ENCODE measurements at regions not wholly inside any gene's neighbourhood (a gene's known extent, or its start where the extent isn't known, plus 50 kb on each side); places are given as distances from the start of the nearest gene placed in this dataset.

DNA sequence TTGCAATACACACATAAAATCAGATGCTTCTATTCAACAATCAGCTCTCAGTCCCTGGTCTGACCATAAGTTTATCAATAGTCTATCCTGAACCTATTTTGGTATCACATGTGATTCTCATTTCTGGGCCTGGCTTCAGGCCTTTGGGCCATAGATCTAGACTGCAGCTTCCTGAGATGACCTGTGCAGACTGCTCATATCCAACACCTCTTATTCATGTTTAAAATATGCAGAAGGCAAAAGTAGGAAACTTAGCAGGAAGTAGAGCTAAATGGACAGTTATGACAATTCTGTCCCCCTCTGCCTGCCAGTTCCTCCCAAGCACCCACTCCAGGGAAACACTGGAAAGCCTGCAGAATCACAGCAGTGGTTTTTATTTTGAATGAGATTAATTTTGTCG, 53.3 kb downstream of the C7orf25 start:
- no peak for DNase-seq (ENCODE audit: low spot score)

DNA sequence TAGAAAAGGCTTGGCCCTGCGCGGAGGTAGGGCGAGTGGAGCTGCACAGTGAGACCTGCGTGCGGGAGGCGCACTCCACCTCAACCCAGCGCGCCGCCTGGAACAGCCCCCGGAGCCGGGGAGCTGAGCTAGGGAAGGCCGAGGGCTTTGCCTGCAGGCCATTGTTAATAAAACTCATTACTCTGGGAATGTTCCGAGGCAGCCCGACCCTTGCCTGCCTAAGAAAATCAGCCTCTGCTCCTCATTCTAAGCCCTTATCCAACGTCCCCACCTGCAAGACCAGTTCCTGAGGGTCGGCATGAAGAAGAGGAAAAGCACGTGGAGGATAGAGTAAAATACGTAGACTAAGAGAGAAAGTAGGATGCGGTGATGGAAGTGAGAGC, 55.3 kb downstream of the C7orf25 start:
- no peak for DNase-seq (ENCODE audit: low spot score)

DNA sequence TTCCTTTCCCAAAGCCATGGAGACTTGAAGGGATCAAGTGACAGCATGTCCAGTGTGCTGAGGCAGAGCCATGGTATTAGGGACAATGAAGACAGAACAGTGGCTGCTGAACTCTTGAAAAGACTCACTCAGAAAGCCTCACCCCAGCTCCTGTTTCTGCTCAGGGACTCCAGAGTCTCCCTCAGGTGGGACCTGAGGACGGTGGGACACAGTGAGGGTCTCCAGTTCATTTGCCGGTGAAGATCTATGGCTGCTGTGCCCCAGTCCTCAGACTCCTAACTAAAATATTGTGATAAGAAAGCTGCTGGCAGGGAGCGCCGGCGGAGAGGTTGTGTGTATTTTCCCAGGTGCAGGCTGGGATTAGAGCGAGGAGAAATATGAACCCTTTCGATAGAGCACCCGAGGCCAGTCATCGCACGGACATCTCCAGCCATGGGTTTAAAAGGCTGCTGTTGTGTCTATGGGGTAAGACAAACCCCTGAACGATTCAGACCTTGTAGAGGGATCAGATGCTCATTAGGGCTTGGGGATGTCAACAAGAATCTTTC, 57.2 kb downstream of the C7orf25 start:
- DNase-seq (ENCODE audit: low spot score), result no peak

- DNase-seq (ENCODE audit: low spot score), result no peak
Observed at GRCh38 chr7:42852531-42852930, 59.3 kb downstream of the C7orf25 start.

GRCh38 chr7:42843205-42843800, 68.6 kb downstream of the C7orf25 start:
- DNase-seq (ENCODE audit: low spot score), result peak; percentile 64

GRCh38 chr7:42834676-42835075, 77.2 kb downstream of the C7orf25 start:
- no peak for DNase-seq (ENCODE audit: low spot score)

GRCh38 chr7:42833411-42833810, 78.5 kb downstream of the C7orf25 start:
- DNase-seq (ENCODE audit: low spot score), result no peak

DNA sequence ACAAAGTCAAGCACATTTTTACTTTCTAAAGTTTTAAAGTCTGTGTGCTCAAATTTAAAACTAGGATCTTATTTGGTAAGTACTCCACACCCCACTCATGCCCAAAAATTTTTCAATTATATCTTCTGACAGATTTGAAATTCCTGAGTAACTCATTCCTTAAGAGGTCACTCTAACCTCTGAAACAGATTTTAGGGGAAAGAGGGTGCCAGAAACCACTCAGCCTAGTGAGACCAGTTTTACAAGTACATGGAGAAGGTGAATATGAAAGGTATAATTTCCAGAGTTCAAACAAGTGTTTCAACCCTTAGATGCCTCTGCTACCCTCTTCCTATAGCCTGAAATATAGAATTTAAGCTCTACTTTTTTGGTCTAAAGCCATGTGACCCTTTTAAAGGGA, 79.2 kb downstream of the C7orf25 start:
- no peak for DNase-seq (ENCODE audit: low spot score)

GRCh38 chr7:42831718-42832522, 80.0 kb downstream of the C7orf25 start:
- DNase-seq (ENCODE audit: low spot score), result peak; percentile 23

- no peak for DNase-seq (ENCODE audit: low spot score)
Observed at GRCh38 chr7:42831006-42831717, 80.7 kb downstream of the C7orf25 start.

DNA sequence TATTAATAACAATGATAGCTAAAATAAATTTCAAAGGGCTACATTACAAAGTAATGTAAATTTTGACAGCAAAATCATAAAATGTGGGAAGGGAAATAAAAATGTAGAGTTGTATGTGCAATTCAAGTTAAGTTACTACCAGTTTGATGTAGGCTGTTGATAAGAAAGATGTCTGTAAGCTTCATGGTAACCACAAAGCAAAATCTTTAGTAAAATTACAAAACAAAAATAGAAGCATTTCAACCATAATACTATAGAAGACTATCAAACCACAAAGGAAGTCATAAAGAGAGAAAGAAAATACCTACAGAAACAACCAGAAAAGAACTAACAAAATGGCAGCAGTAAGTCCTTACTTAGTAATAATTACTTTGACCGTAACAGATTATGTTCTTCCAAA, 99.1 kb downstream of the C7orf25 start:
- no peak for DNase-seq (ENCODE audit: low spot score)

DNA sequence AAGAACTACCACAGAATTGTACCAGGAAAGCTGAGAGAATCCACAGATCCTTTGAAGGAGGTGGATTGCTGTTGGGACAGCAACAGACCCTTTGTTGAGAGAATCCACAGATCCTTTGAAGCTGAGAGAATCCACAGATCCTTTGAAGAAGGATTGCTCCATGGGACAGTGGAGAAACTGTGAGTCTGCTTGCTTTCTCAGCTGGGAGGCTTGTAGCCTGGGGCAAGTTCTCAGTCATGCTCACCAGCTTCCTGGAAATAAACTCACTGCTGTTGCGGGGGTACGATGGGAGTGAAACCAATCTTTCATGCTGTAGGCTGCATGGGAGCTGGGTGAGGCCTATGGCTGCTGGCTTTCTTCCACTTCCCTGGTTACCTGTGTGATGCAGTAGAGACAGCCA, 106.3 kb downstream of the C7orf25 start:
- DNase-seq (ENCODE audit: low spot score), result no peak

DNA sequence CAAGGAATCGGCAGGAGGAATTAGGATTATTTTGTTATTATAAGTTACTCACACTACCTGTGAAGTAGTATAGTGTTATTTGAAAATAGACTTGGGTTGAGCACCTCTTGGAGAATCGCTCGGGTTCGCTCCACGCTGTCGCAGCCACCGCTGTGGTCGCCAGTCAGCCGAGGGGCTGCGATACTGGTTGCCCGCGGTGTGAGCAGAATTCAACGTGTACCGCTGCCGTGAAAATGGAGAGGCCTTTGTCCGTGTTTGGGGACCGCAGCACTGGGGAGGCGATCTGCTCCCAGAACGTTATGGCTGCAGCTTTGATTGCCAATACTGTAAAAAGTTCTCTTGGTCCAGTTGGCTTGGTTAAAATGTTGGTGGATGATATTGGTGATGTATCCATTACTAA, 117.2 kb downstream of the C7orf25 start:
- DNase-seq (ENCODE audit: low spot score), result no peak

- DNase-seq (ENCODE audit: low spot score), result no peak
Observed at GRCh38 chr7:42792841-42793240, 119.0 kb downstream of the C7orf25 start.

- DNase-seq (ENCODE audit: low spot score), result no peak
Observed at GRCh38 chr7:42790196-42790595, 121.7 kb downstream of the C7orf25 start.

DNA sequence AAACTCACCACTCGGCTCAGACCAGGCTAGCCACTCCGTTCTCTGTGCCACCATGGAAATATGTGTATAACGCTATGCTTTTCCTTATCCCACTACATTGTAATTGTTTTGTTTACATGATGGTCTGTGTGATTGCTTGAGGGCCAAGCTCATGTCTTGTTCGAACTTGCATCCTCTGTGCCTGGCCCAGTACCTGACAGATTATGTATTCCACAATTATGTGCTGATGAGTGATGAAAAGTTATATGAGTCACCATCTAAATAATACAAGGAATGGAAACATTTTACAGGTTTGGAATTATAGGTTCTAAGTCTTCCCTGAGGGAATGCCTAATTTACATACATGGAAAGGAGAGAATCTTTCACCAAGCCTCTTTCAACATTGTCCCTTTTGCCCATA, 137.4 kb downstream of the C7orf25 start:
- no peak for DNase-seq (ENCODE audit: low spot score)

DNA sequence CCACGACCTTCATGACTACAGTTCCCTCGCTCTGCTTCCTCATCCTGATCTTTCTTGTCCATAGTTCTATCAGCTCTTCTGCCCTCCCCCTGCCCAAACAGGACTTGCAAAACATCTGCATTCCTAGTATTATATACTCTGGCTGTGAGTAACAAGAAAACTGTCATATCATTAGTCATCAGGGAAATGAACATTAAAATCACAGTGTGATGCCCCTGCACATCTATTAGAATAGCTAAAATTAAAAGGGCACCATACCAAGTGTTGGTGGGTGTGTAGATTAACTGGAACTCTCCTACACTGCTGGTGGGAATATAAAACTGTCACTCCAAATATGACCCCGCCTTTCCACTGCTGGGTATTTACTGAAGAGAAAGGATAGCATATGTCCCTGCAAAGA, 141.8 kb downstream of the C7orf25 start:
- DNase-seq (ENCODE audit: low spot score), result no peak

DNA sequence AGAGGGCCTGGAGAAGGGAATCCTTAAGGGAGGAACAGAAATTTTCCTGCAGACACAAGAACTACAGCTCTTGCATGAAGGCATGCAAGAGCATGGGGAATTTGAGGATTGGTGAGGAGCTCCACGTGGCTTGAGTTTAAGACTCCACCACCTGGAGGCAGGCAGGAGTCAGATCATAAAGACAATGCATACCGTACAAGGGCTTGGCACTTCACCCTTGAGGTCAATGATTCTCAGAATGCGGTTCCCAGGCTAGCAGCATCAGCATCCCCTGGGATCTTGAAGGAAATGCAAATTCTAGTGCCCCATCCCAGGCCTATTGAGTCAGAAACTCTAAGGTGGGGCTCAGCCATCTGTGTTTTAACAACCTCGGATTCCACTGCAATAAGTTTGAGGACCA, 143.8 kb downstream of the C7orf25 start:
- DNase-seq (ENCODE audit: low spot score), result no peak

DNA sequence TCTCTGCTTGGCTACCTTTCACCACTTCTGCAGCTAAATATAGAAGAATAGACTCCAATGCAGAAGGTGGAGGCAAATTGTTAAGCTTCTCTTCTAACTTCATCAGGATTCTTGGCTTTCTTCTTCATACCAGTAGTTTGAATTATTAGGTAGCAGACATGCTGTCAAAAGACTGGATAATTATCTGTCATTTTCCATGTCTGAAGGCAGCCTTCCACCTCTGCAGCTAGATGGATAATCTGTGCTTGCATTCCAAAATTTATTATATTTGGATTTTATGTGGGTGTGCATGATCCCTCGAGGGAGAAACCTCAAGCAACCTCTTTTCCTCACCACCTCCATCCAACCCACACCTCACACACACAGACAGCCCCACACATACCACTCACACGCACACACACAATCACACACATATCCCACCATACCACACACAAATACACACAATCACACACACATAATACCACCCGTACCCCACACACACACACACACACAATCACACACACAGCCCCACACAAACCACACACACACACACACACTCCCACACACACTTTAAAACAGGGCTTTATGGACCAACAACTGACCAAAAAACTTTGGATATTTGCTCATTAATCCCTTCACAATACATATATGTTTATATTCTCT, 145.0 kb downstream of the C7orf25 start:
- DNase-seq (ENCODE audit: low spot score), result no peak

DNA sequence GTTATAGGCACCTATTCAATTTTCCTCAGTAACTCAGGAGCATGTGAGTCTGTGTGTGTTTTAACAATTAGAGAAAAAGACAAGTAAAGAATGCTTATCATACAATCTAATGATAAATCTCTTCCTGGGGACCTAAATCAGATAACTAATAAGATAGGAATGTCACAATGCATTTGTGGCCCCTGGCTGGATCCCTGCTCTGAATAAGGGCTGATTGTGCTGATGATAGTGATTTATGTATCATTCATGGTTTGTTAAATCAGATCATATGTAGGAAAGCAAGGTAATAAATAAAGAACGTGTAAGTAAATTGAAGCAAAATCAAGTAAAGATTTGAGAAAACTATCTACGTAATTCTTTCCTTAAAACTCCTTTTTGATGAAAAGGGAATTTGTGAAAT, 145.9 kb downstream of the C7orf25 start:
- no peak for DNase-seq (ENCODE audit: low spot score)

DNA sequence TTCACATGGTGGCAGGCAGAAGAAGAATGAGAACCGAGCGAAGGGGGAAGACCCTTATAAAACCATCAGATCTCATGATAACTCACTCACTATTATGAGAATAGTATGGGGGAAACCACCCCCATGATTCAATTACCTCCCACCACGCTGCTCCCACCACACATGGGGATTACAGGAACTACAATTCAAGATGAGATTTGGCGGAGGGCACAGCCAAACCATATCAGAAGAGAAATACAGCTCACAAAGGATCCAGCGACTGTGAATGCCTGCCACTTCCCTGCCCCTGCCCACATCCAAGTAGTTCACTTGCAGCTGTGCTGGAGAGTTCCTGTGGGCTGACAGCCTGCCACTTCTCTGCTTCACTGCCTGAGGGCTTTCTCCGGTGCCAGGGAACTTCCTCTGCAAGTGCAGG, 148.7 kb downstream of the C7orf25 start:
- DNase-seq (ENCODE audit: low spot score), result no peak

DNA sequence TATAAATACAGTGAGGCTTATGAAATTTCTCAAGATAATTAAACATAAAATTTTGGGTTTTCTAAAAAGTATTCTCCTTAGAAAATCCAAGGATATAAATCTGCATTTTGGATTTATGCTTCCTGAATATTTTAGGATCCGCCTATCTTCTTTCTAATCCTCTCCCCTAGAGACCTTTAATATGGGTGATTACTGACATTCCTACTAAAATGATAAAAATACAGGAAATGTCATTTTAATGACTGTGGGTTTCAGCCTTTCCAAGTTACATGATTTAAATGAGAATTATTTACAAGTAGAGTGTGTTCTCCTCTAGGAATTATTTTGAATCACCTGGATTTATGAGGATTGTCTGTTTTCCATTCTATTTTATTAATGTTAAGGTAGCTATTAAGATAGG, 150.4 kb downstream of the C7orf25 start:
- no peak for DNase-seq (ENCODE audit: low spot score)

Data from SK-N-DZ (cell line).